GM06990 (cell line): ENCODE measurements at regions not wholly inside any gene's neighbourhood (a gene's known extent, or its start where the extent isn't known, plus 50 kb on each side); places are given as distances from the start of the nearest gene placed in this dataset.

Experiments
- DNase-seq: peaks from one replicate; pipeline ENCODE4 v3.0.0-alpha.2; 2011; ENCODE audit not compliant: insufficient read length; ENCODE audit errors: extremely low read depth
- H3K27me3 ChIP-seq: replicated peaks from 2 replicates; pipeline ENCODE4 v1.6.0; 2011; ENCODE audit warnings: low read length; ENCODE audit not compliant: control insufficient read depth, insufficient read depth
- H3K36me3 ChIP-seq: 2 replicates; pipeline ENCODE4 v1.5.1; 2011; ENCODE audit warnings: low read length; ENCODE audit not compliant: control insufficient read depth, insufficient read depth
- H3K4me3 ChIP-seq: replicated peaks from 2 replicates; pipeline ENCODE4 v1.5.1; 2011; ENCODE audit warnings: low read depth, mild to moderate bottlenecking, control low read depth, low read length
- TF ChIP-seq, protein P1 (sequence below): IDR thresholded peaks from 2 replicates; pipeline ENCODE4 v1.5.1; 2011; ENCODE audit warnings: low read length, control low read depth, mild to moderate bottlenecking, inconsistent platforms; ENCODE audit not compliant: insufficient read depth, poor library complexity, severe bottlenecking

DNA sequence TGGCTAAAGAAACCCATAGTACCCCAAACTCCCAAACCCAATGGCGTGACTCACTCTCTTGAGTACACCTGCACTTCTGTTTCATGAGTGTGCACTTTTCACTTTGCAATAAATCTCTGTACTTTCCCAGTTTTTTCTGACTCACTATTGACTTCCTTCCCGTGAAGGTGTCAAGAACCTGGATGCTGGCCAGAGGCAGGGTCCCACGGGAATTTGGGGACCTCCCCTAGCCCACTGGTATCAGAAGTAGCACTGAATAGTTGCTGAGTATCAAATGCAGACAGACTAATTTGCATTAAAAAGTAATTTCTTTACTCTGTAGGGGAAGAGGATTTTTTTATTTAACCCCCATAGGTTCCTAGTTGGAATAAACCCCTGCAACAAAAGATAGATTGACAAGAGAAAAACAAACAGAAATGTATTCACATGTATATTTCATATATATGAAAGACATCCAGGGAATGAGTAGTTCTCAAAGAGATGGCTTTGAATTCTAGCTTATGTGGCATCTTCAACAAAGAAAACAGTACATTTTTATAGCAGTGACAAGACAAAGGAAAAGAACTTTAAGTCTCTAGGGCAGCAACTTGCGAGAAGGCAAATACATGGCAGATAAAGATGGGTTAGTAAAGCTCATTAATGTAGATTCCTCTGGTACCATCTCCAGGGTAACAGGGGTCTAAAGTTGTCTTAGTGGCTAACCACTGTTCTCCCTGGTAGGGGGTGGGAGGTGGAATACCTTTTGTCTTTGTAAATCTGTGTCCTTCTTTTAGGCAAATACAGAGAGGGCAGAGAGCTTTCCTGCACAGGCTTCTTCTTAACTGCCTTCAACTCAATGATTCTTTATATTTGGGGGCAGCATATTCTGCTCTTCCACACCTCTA is 385.5 kb upstream of the PDZRN3 start:
- no peak for DNase-seq
- TF ChIP-seq, protein P1, sequence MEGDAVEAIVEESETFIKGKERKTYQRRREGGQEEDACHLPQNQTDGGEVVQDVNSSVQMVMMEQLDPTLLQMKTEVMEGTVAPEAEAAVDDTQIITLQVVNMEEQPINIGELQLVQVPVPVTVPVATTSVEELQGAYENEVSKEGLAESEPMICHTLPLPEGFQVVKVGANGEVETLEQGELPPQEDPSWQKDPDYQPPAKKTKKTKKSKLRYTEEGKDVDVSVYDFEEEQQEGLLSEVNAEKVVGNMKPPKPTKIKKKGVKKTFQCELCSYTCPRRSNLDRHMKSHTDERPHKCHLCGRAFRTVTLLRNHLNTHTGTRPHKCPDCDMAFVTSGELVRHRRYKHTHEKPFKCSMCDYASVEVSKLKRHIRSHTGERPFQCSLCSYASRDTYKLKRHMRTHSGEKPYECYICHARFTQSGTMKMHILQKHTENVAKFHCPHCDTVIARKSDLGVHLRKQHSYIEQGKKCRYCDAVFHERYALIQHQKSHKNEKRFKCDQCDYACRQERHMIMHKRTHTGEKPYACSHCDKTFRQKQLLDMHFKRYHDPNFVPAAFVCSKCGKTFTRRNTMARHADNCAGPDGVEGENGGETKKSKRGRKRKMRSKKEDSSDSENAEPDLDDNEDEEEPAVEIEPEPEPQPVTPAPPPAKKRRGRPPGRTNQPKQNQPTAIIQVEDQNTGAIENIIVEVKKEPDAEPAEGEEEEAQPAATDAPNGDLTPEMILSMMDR, result no peak

DNA sequence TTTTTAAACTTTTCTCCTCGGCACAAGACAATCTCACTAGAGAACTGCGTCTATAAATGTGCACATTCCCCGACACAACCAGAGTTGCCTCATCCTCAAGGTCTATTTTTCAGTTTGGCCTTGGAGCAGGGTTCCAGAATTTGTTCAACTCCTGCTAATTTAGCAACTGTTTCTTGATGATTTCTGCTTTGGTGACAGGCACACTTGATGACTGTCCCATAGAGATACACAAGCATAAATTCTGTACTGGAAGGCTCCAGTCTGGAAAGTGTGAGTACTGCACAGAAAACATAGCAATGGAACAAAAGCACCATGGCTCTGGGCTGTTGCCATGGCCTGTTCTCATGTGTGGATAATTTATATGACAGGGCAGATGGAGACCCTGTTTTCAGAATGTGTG is 379.6 kb upstream of the PDZRN3 start:
- TF ChIP-seq, protein P1, result no peak
- Histone ChIP-seq H3K4me3 (no peak overlapping the region), H3K27me3 (no peaks in the 10 kb centered on the region), H3K36me3 (no peaks in the 10 kb centered on the region)
- no peak for DNase-seq

More for the DNA sequence above, 385.5 kb upstream of the PDZRN3 start:
- Histone ChIP-seq H3K27me3 (no peaks in the 10 kb centered on the region), H3K36me3 (no peaks in the 10 kb centered on the region), H3K4me3 (no peak overlapping the region)

DNA sequence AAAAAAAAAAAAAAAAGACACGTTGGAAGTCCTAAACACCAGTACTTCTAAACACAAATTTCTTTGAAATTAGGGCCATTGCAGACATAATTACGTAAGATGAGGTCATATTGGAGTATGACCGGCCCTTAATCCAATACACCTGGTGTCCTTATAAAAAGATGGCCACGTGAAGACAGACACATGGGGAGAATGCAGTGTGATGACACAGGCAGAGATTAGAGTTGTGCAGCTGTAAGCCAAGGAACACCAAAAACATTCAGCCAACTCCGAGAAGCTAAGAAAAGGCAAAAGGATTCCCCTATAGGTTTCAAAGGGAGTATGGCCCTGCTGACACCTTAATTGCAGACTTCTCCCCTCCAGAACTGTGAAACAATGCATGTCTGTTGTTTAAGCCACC is 379.0 kb upstream of the PDZRN3 start:
- H3K4me3 ChIP-seq, result no peak overlapping the region
- H3K27me3 ChIP-seq, result no peaks in the 10 kb centered on the region
- DNase-seq, result no peak
- H3K36me3 ChIP-seq, result no peaks in the 10 kb centered on the region
- TF ChIP-seq, protein P1, result no peak

DNA sequence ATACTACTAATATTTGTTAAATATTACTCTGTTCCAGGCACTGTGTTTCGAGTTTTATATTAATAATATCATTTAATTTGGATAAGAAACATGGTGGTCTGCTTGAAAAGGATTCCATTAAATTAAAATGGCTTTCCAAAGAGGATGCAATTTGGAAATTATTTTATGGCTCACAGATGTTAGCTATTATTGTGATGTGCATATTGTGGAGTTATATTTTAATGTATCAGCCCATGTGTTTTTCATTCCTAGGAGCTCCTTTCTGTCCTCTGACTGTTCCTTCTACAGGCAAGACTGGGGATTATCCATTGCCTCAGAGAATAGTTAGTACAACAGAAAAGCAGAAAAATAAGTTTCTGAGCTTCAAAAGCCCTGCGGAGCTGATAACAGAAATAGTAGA is 376.7 kb upstream of the PDZRN3 start:
- Histone ChIP-seq H3K36me3 (no peaks in the 10 kb centered on the region), H3K4me3 (no peak overlapping the region), H3K27me3 (no peaks in the 10 kb centered on the region)
- no peak for DNase-seq
- TF ChIP-seq, protein P1, result no peak

DNA sequence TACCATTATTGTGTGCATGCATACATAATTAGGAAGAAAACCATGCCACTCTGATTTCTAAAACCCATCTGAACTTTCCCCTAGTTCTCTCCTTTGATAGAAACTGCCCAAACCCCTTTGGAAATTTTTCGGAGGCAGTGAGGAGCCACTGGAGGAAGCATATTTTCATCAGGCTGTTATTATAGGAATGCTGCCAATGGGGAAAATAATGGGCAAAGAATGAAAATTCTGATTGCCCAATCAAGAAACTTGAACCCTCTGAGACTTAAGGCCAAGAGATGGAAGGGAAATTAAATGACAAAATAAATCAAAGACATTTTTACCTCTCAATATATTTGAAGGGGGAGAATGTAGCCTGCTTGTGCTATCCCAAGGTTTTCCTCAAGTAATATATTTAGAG is 376.0 kb upstream of the PDZRN3 start:
- TF ChIP-seq, protein P1, result no peak
- no peaks in the 10 kb centered on the region for H3K27me3 ChIP-seq
- H3K36me3 ChIP-seq, result no peaks in the 10 kb centered on the region
- H3K4me3 ChIP-seq, result no peak overlapping the region
- DNase-seq, result no peak
